GM13976 (cell line): ENCODE measurements at regions not wholly inside any gene's neighbourhood (a gene's known extent, or its start where the extent isn't known, plus 50 kb on each side); places are given as distances from the start of the nearest gene placed in this dataset.

Source experiments
- DNase-seq: peaks from one replicate; pipeline ENCODE4 v3.0.0; 2012; ENCODE audit warnings: low spot score
- CTCF ChIP-seq: IDR thresholded peaks from 2 replicates; pipeline ENCODE4 v1.5.1; 2012; ENCODE audit warnings: borderline replicate concordance, mild to moderate bottlenecking; ENCODE audit not compliant: insufficient read depth; ENCODE audit errors: extremely low read depth, missing control alignments, control extremely low read depth
- in situ Hi-C: fragments of 300-500 bp; cut with MboI; formaldehyde crosslinking; loops from one replicate; pipeline ENCODE4 v1.12.0; 2022; ENCODE audit warnings: low sequenced_read_pairs, mixed read lengths, inconsistent platforms; ENCODE audit not compliant: unreplicated experiment

GRCh38 chr2:74745766-74746165 lies 88.2 kb upstream of the HK2 start:
- in situ Hi-C loops = no loop called here
- no peak for TF ChIP-seq CTCF
- no peak for DNase-seq

GRCh38 chr2:74746480-74746879 lies 87.4 kb upstream of the HK2 start:
- in situ Hi-C loops = no loop called here
- TF ChIP-seq CTCF = no peak
- DNase-seq = no peak

- in situ Hi-C loops = no loop called here
- DNase-seq = no peak
- TF ChIP-seq CTCF = no peak
These were observed 86.4 kb upstream of the HK2 start for GRCh38 chr2:74747411-74748080.

GRCh38 chr2:74748665-74749064 lies 85.3 kb upstream of the HK2 start:
- in situ Hi-C loops = no loop called here
- no peak for TF ChIP-seq CTCF
- DNase-seq = no peak

GRCh38 chr2:74749432-74749831 lies 84.5 kb upstream of the HK2 start:
- no peak for TF ChIP-seq CTCF
- in situ Hi-C loops = no loop called here
- DNase-seq = no peak

- in situ Hi-C loops = no loop called here
- no peak for TF ChIP-seq CTCF
- no peak for DNase-seq
These were observed 81.7 kb upstream of the HK2 start for GRCh38 chr2:74751981-74752851.
